ENCODE measurements at regions not wholly inside any gene's neighbourhood (a gene's known extent, or its start where the extent isn't known, plus 50 kb on each side); places are given as distances from the start of the nearest gene placed in this dataset.

DNA sequence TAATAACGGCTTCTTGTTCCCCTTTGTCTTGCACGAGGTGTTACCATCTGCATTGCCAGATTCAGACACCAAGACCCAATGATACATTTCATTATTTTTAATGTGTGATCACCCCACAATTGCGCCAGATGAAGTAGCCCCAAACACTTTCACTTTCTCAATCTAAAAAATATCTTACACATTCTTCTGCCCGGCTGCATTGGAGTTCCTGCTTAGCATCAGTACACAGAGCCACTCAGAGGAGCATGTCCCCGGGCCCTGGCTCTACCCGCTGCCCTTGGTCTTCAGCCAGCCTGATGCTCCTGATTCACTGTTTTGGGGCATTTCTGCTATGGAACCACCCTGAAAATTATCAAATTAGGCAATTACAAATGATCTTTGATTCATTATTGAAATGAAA lies 66.0 kb upstream of the TENM3 start:
- TF ChIP-seq POLR2A (IDR thresholded peaks at IDR 0.05; ENCODE audit: low read length) (no peak), GATA1 (IDR thresholded peaks at IDR 0.05; ENCODE audit: low read depth, low read length) (no peak)

Data from erythroblast (primary cell).